K562 (cell line): ENCODE measurements at regions not wholly inside any gene's neighbourhood (a gene's known extent, or its start where the extent isn't known, plus 50 kb on each side); places are given as distances from the start of the nearest gene placed in this dataset.

Experiments
- ATAC-seq: fragments of 200-7000 bp; cut with Tn5 transposase; 3 replicates; pipeline ENCODE4 v1.9.1; 2020; ENCODE audit warnings: moderate library complexity
- BruUV-seq: library from RNA; stranded (reverse); fragments of 400-500 nt; replicated peaks from 2 replicates; lab custom pipeline; 2021; lab: Mats Ljungman, UMichigan
- CTCF ChIA-PET: fragments of 300-600 bp; formaldehyde crosslinking; extraction: SDS; loops from one replicate; lab custom pipeline; 2021; ENCODE audit warnings: low intra/inter-chr PET ratio; lab: Yijun Ruan, JAX
- POLR2A ChIA-PET: fragments of 300-600, 350-650 bp; sonication (Branson Sonifier 250); formaldehyde crosslinking; extraction: SDS; loops from one replicate; lab custom pipeline; 2021; ENCODE audit warnings: antibody characterized with exemption, inconsistent platforms; lab: Yijun Ruan, JAX
- DNase-seq, 4 experiments: peaks; one replicate each; pipeline versions ENCODE4 v3.0.0 to v3.0.0-alpha.2; 2011 to 2018; ENCODE audit warnings: low spot score in 3 of 4, mixed read lengths in 3 of 4; ENCODE audit errors: extremely low read depth in 1 of 4
- FAIRE-seq: peaks from 2 replicates; lab custom pipeline; 2011; peaks lifted over from hg19 to GRCh38; lab: Jason Lieb, UNC
- H2AFZ ChIP-seq: 2 replicates; pipeline ENCODE4 v1.6.0; 2011; ENCODE audit warnings: low read depth, low read length, control low read depth, inconsistent platforms
- H3K27ac ChIP-seq: fragments of 200-600 bp; 3 replicates; pipeline ENCODE4 v1.8.0; 2011; ENCODE audit warnings: low read depth, mild to moderate bottlenecking, control low read depth, inconsistent platforms, low read length, moderate library complexity, mixed read lengths; ENCODE audit errors: extremely low read depth
- H3K27me3 ChIP-seq, 2 experiments: fragments of 300-600 bp in 1 of 2; 2 replicates in 1 of 2; 3 replicates in 1 of 2; pipeline versions ENCODE4 v1.6.0 to v1.8.0; 2011; ENCODE audit warnings: inconsistent platforms in 2 of 2, low read length in 2 of 2, mild to moderate bottlenecking in 1 of 2, mixed read lengths in 1 of 2, moderate library complexity in 1 of 2; ENCODE audit not compliant: control insufficient read depth in 2 of 2, insufficient read depth in 2 of 2
- H3K36me3 ChIP-seq: fragments of 300-600 bp; 3 replicates; pipeline ENCODE4 v1.8.0; 2011; ENCODE audit warnings: mild to moderate bottlenecking, low read length, inconsistent platforms; ENCODE audit not compliant: control insufficient read depth, insufficient read depth
- H3K4me1 ChIP-seq, 2 experiments: fragments of 200-600 bp in 1 of 2; replicated peaks in 1 of 2; 2 replicates in 1 of 2; 3 replicates in 1 of 2; pipeline versions ENCODE4 v1.5.1 to v1.8.0; 2011; ENCODE audit warnings: inconsistent platforms in 2 of 2, low read length in 2 of 2, mild to moderate bottlenecking in 1 of 2, mixed read lengths in 1 of 2, moderate library complexity in 1 of 2; ENCODE audit not compliant: control insufficient read depth in 2 of 2, insufficient read depth in 2 of 2
- H3K4me2 ChIP-seq: 2 replicates; pipeline ENCODE4 v1.6.1; 2011; ENCODE audit warnings: low read length, control low read depth, inconsistent platforms, mixed read lengths; ENCODE audit not compliant: insufficient read depth
- H3K4me3 ChIP-seq: fragments of 200-600 bp; sonication (generic), shearing (Covaris generic); 2 replicates; pipeline ENCODE4 v1.5.1; 2016; ENCODE audit warnings: control low read depth, inconsistent platforms
- H3K79me2 ChIP-seq: fragments of 200-600 bp; 3 replicates; pipeline ENCODE4 v1.8.0; 2011; ENCODE audit warnings: low read length, inconsistent platforms; ENCODE audit not compliant: control insufficient read depth, insufficient read depth
- H3K9ac ChIP-seq, 2 experiments: 2 replicates each; pipeline versions ENCODE4 v1.6.0 to v1.6.1; 2011; ENCODE audit warnings: low read depth in 2 of 2, low read length in 2 of 2, control low read depth in 1 of 2, inconsistent platforms in 1 of 2, mild to moderate bottlenecking in 1 of 2, mixed read lengths in 1 of 2; ENCODE audit not compliant: insufficient read depth in 1 of 2
- H3K9me1 ChIP-seq: one replicate; pipeline ENCODE4 v1.6.0; 2011; ENCODE audit warnings: inconsistent platforms, mild to moderate bottlenecking, low read length, moderate library complexity; ENCODE audit not compliant: control insufficient read depth, insufficient read depth
- H3K9me3 ChIP-seq: replicated peaks from 2 replicates; pipeline ENCODE4 v1.5.1; 2011; ENCODE audit warnings: low read depth, low read length, inconsistent platforms; ENCODE audit not compliant: control insufficient read depth, insufficient read depth
- H4K20me1 ChIP-seq: replicated peaks from 2 replicates; pipeline ENCODE4 v1.6.1; 2011; ENCODE audit warnings: low read length, inconsistent platforms, mixed read lengths; ENCODE audit not compliant: control insufficient read depth, insufficient read depth
- ETS2 ChIP-seq: IDR thresholded peaks from 2 replicates; pipeline ENCODE4 v1.6.1; 2016; ENCODE audit warnings: borderline replicate concordance, missing genetic modification characterization, mild to moderate bottlenecking, moderate library complexity, missing compliant biosample characterization; ENCODE audit not compliant: poor library complexity, severe bottlenecking
- PTRF ChIP-seq: fragments of 450-650 bp; IDR thresholded peaks from 2 replicates; pipeline ENCODE4 v1.6.1; 2016; ENCODE audit warnings: mild to moderate bottlenecking, missing genetic modification characterization, missing compliant biosample characterization
- SMARCB1 ChIP-seq: IDR thresholded peaks from 2 replicates; pipeline ENCODE4 v1.6.1; 2011; ENCODE audit warnings: improper control_type of control experiment, low read depth; ENCODE audit not compliant: insufficient read length
- ZNF407 ChIP-seq: fragments of 450-650 bp; IDR thresholded peaks from 2 replicates; pipeline ENCODE4 v1.6.1; 2016; ENCODE audit warnings: low read depth
- ZNF408 ChIP-seq: fragments of 250-450 bp; sonication (Bioruptor Pico); IDR thresholded peaks from 2 replicates; pipeline ENCODE4 v1.4.0; 2020; ENCODE audit warnings: low read depth, mild to moderate bottlenecking, moderate library complexity
- ZNF583 ChIP-seq: fragments of 250-450 bp; sonication (Bioruptor Pico); IDR thresholded peaks from 2 replicates; pipeline ENCODE4 v1.4.0; 2020
- WGBS: fragments of 100-300 bp; shearing (Covaris generic); methylation state at CpG from one replicate; pipeline ENCODE4 v1.1.6; 2016; ENCODE audit warnings: low coverage, mixed read lengths; ENCODE audit not compliant: insufficient coverage; ENCODE audit errors: missing lambda C conversion rate; 5-methylcytosine and 5-hydroxymethylcytosine counted together
- in situ Hi-C: fragments of 300-500 bp; cut with MboI; formaldehyde crosslinking; loops from 4 replicates; pipeline ENCODE4 v1.15.0; 2018; ENCODE audit warnings: inconsistent platforms, mixed read lengths
- intact Hi-C: fragments of 100-400 bp; cut with micrococcal nuclease; formaldehyde crosslinking; loops from 2 replicates; pipeline ENCODE4 v1.14.2; 2022

- DNase-seq (no peak), FAIRE-seq (no peak), ATAC-seq (no peak)
- WGBS = 0% methylated on average over 5 of the region's 5 CpGs
- CTCF ChIA-PET = no interaction called here
- no peak overlapping the region for H3K4me3 ChIP-seq
- H3K4me1 ChIP-seq = no peaks in the 10 kb centered on the region
- TF ChIP-seq SMARCB1 = no peak
- no peak for TF ChIP-seq ZNF407
- no peak for TF ChIP-seq ETS2
- no peak for TF ChIP-seq ZNF408
- TF ChIP-seq PTRF (tag) = no peak
- TF ChIP-seq ZNF583 (CRISPR knock-in tag) = no peak
- intact Hi-C loops (loop anchor here (2.0 kb wide), 1 partner anchor 54 kb away; no protein-coding TSS in a partner anchor), in situ Hi-C loops (no loop called here)
- H2AFZ ChIP-seq = no peak overlapping the region
- no peaks in the 10 kb centered on the region for H3K9me3 ChIP-seq
- no TSS peak for BruUV-seq
- no peak overlapping the region for H3K9ac ChIP-seq
- no peaks in the 10 kb centered on the region for H3K79me2 ChIP-seq
- POLR2A ChIA-PET = no interaction called here
- H3K9me1 ChIP-seq = no peaks in the 10 kb centered on the region
- H3K36me3 ChIP-seq = no peaks in the 10 kb centered on the region
- H3K27me3 ChIP-seq = no peaks in the 10 kb centered on the region
- no peak overlapping the region for H3K4me2 ChIP-seq
- no peak overlapping the region for H3K27ac ChIP-seq
- no peaks in the 10 kb centered on the region for H4K20me1 ChIP-seq
Measured at GRCh38 chr6:113616701-113617274, 240.4 kb upstream of the MARCKS start.
